ENCODE measurements at regions not wholly inside any gene's neighbourhood (a gene's known extent, or its start where the extent isn't known, plus 50 kb on each side); places are given as distances from the start of the nearest gene placed in this dataset.

GRCh38 chr10:94107191-94107590, 113.5 kb downstream of the PLCE1 start:
- Mint-ChIP-seq H3K27me3 (ENCODE audit: insufficient read depth, low read depth, poor library complexity) (peaks cover 1% of the 10 kb centered on the region), H3K9me3 (no peaks in the 10 kb centered on the region), H3K4me1 (peaks cover 4% of the 10 kb centered on the region; the same call in 2 of the 3 replicates), H3K27ac (no peak overlapping the region), H3K4me3 (no peak overlapping the region), H3K36me3 (ENCODE audit: low read depth) (no peaks in the 10 kb centered on the region)
- Histone ChIP-seq H3K79me2 (replicated peaks; ENCODE audit: insufficient read depth) (no peaks in the 10 kb centered on the region), H3K36me3 (ENCODE audit: insufficient read depth) (no peaks in the 10 kb centered on the region), H3K4me1 (ENCODE audit: insufficient read depth) (no peaks in the 10 kb centered on the region), H2AFZ (no peak overlapping the region), H4K20me1 (replicated peaks; ENCODE audit: insufficient read depth) (no peaks in the 10 kb centered on the region), H3K4me3 (no peak overlapping the region), H3K9me2 (ENCODE audit: insufficient read depth) (no peaks in the 10 kb centered on the region), H3F3A (replicated peaks; ENCODE audit: low read depth) (no peaks in the 10 kb centered on the region), H3K27ac (ENCODE audit: low read depth) (no peak overlapping the region), H3K27me3 (ENCODE audit: insufficient read depth) (no peaks in the 10 kb centered on the region), H3K4me2 (no peak overlapping the region)
- ATAC-seq = no peak
- no peak for TF ChIP-seq CTCF (conservative IDR thresholded peaks at IDR 0.05; ENCODE audit: low read depth in 2 of 2)
- TF ChIP-seq STAT1 (IDR thresholded peaks at IDR 0.05; ENCODE audit: unreplicated experiment) = no peak
- no peak for TF ChIP-seq NANOG (IDR thresholded peaks at IDR 0.05; ENCODE audit: borderline replicate concordance)
- no peak for TF ChIP-seq ZNF114 (CRISPR knock-in tag; IDR thresholded peaks at IDR 0.05)
- TF ChIP-seq EZH2phosphoT487 (IDR thresholded peaks at IDR 0.05; ENCODE audit: unreplicated experiment) = no peak
- TF ChIP-seq EZH2 (IDR thresholded peaks at IDR 0.05; ENCODE audit: low read depth, unreplicated experiment) = no peak
- TF ChIP-seq ZNF331 (CRISPR knock-in tag; IDR thresholded peaks at IDR 0.05; ENCODE audit: low read depth) = no peak
- TF ChIP-seq POLR2AphosphoS5 (IDR thresholded peaks at IDR 0.05; ENCODE audit: low read depth) = no peak
- no peak for TF ChIP-seq JUNB (IDR thresholded peaks at IDR 0.05; ENCODE audit: unreplicated experiment)
- TF ChIP-seq ZNF462 (CRISPR knock-in tag; IDR thresholded peaks at IDR 0.05) = no peak
- TF ChIP-seq ETS1 (IDR thresholded peaks at IDR 0.05) = no peak
- TF ChIP-seq CREB1 (CRISPR knock-in tag; IDR thresholded peaks at IDR 0.05; ENCODE audit: low read depth) = no peak
- TF ChIP-seq REST (IDR thresholded peaks at IDR 0.05; ENCODE audit: unreplicated experiment) = no peak
- DNase-seq (ENCODE audit: low spot score) = no peak

Data from GM23338 (cell line).